ENCODE measurements at regions not wholly inside any gene's neighbourhood (a gene's known extent, or its start where the extent isn't known, plus 50 kb on each side); places are given as distances from the start of the nearest gene placed in this dataset.
"Not testable (repeated sequence)": the region's sequence is repeated elsewhere in the genome, so short reads cannot be mapped to it uniquely, and the experiment has no call there.

DNA sequence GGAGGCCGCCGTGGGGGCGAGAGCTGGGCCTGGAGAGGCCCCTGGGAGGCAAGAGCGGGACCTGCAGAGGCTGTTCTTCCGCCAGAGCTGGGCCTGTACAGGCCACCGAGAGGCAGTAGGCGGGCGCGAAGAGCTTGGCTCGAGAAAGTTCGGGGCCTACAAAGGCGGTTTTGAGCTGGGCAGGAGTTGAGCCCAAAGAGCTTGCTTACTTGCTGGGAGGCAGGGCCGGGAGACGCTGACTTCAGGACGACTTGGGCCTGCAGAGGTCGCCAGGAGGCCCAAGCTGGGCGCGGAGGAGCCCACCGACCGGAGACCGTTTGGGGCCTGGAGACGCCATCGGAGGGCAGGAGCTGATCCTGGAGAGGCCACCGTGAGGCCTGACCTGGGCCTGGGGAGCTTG, 257.1 kb upstream of the NUPR2 start:
- TF ChIP-seq, protein P1, sequence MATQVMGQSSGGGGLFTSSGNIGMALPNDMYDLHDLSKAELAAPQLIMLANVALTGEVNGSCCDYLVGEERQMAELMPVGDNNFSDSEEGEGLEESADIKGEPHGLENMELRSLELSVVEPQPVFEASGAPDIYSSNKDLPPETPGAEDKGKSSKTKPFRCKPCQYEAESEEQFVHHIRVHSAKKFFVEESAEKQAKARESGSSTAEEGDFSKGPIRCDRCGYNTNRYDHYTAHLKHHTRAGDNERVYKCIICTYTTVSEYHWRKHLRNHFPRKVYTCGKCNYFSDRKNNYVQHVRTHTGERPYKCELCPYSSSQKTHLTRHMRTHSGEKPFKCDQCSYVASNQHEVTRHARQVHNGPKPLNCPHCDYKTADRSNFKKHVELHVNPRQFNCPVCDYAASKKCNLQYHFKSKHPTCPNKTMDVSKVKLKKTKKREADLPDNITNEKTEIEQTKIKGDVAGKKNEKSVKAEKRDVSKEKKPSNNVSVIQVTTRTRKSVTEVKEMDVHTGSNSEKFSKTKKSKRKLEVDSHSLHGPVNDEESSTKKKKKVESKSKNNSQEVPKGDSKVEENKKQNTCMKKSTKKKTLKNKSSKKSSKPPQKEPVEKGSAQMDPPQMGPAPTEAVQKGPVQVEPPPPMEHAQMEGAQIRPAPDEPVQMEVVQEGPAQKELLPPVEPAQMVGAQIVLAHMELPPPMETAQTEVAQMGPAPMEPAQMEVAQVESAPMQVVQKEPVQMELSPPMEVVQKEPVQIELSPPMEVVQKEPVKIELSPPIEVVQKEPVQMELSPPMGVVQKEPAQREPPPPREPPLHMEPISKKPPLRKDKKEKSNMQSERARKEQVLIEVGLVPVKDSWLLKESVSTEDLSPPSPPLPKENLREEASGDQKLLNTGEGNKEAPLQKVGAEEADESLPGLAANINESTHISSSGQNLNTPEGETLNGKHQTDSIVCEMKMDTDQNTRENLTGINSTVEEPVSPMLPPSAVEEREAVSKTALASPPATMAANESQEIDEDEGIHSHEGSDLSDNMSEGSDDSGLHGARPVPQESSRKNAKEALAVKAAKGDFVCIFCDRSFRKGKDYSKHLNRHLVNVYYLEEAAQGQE (IDR thresholded peaks at IDR 0.05; ENCODE audit: unreplicated experiment): not testable (repeated sequence)
- TF ChIP-seq, protein P2, sequence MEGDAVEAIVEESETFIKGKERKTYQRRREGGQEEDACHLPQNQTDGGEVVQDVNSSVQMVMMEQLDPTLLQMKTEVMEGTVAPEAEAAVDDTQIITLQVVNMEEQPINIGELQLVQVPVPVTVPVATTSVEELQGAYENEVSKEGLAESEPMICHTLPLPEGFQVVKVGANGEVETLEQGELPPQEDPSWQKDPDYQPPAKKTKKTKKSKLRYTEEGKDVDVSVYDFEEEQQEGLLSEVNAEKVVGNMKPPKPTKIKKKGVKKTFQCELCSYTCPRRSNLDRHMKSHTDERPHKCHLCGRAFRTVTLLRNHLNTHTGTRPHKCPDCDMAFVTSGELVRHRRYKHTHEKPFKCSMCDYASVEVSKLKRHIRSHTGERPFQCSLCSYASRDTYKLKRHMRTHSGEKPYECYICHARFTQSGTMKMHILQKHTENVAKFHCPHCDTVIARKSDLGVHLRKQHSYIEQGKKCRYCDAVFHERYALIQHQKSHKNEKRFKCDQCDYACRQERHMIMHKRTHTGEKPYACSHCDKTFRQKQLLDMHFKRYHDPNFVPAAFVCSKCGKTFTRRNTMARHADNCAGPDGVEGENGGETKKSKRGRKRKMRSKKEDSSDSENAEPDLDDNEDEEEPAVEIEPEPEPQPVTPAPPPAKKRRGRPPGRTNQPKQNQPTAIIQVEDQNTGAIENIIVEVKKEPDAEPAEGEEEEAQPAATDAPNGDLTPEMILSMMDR (conservative IDR thresholded peaks at IDR 0.05; ENCODE audit: low read depth in 2 of 2): not testable (repeated sequence)
